Gastroesophageal sphincter (tissue), 4 donors: ENCODE measurements at regions not wholly inside any gene's neighbourhood (a gene's known extent, or its start where the extent isn't known, plus 50 kb on each side); places are given as distances from the start of the nearest gene placed in this dataset.

ENCODE experiments used
- ATAC-seq: fragments of 150-250 bp; one replicate; pipeline ENCODE4 v1.9.1; 2016; ENCODE audit warnings: mild to moderate bottlenecking, moderate library complexity
- H3K27ac ChIP-seq, 4 donors: fragments of 200-600 bp; sonication (generic) in 3 of 4; 1 replicate in 3 of 4; 2 replicates in 1 of 4; pipeline ENCODE4 v1.5.1; 2016 to 2019
- H3K27me3 ChIP-seq: fragments of 200-600 bp; sonication (generic); one replicate; pipeline ENCODE4 v1.5.1; 2019
- H3K36me3 ChIP-seq, 2 donors: fragments of 200-600 bp; sonication (generic); one replicate each; pipeline ENCODE4 v1.5.1; 2019; ENCODE audit warnings: control low read depth in 1 of 2
- H3K4me1 ChIP-seq, 3 donors: fragments of 200-600 bp; sonication (generic); 1 replicate in 2 of 3; 2 replicates in 1 of 3; pipeline ENCODE4 v1.5.1; 2016 to 2019; ENCODE audit warnings: control low read depth in 2 of 3
- H3K4me3 ChIP-seq, 2 donors: fragments of 200-600 bp; sonication (generic); one replicate each; pipeline ENCODE4 v1.5.1; 2019; ENCODE audit warnings: mild to moderate bottlenecking in 1 of 2, moderate library complexity in 1 of 2
- H3K9me3 ChIP-seq, 3 donors: fragments of 200-600 bp; sonication (generic); one replicate each; pipeline ENCODE4 v1.5.1; 2017 to 2019; ENCODE audit warnings: control low read depth in 2 of 3
- CTCF ChIP-seq, 4 experiments: fragments of 200-600 bp in 2 of 4; fragments of 450-650 bp in 2 of 4; sonication (generic) in 1 of 4; IDR thresholded peaks; one replicate each; pipeline ENCODE4 v1.5.1; 2017 to 2019; ENCODE audit warnings: antibody characterized with exemption in 4 of 4, mild to moderate bottlenecking in 2 of 4, moderate library complexity in 2 of 4
- EP300 ChIP-seq: sonication (generic); formaldehyde crosslinking; IDR thresholded peaks from one replicate; pipeline ENCODE4 v1.6.1; 2017; ENCODE audit warnings: antibody characterized with exemption, mild to moderate bottlenecking
- POLR2A ChIP-seq, 2 donors: fragments of 450-650 bp; IDR thresholded peaks; one replicate each; pipeline ENCODE4 v1.6.1; 2017; ENCODE audit warnings: antibody characterized with exemption in 2 of 2, mild to moderate bottlenecking in 2 of 2, moderate library complexity in 1 of 2
- POLR2AphosphoS5 ChIP-seq: sonication (generic); formaldehyde crosslinking; IDR thresholded peaks from one replicate; pipeline ENCODE4 v1.6.1; 2017; ENCODE audit warnings: antibody characterized with exemption
- WGBS, 2 donors: methylation state at CpG; one replicate each; pipeline ENCODE4 v1.1.5; 2018; ENCODE audit warnings: low coverage in 1 of 2; 5-methylcytosine and 5-hydroxymethylcytosine counted together

GRCh38 chr12:118694128-118694775 lies 287.1 kb upstream of the SRRM4 start:
- Histone ChIP-seq H3K4me3 (no peak overlapping the region), H3K27ac (no peak overlapping the region), H3K36me3 (no peaks in the 10 kb centered on the region), H3K9me3 (no peaks in the 10 kb centered on the region), H3K4me1 (no peaks in the 10 kb centered on the region), H3K27me3 (no peaks in the 10 kb centered on the region)
- no peak for TF ChIP-seq EP300
- no peak for TF ChIP-seq POLR2A (IDR thresholded peaks at IDR 0.05)
- no peak for TF ChIP-seq CTCF (IDR thresholded peaks at IDR 0.05)
- no peak for TF ChIP-seq POLR2AphosphoS5
- 54 to 69% methylated on average over 7 to 8 of the region's 11 CpGs for WGBS, 2 donors
- ATAC-seq = no peak

DNA sequence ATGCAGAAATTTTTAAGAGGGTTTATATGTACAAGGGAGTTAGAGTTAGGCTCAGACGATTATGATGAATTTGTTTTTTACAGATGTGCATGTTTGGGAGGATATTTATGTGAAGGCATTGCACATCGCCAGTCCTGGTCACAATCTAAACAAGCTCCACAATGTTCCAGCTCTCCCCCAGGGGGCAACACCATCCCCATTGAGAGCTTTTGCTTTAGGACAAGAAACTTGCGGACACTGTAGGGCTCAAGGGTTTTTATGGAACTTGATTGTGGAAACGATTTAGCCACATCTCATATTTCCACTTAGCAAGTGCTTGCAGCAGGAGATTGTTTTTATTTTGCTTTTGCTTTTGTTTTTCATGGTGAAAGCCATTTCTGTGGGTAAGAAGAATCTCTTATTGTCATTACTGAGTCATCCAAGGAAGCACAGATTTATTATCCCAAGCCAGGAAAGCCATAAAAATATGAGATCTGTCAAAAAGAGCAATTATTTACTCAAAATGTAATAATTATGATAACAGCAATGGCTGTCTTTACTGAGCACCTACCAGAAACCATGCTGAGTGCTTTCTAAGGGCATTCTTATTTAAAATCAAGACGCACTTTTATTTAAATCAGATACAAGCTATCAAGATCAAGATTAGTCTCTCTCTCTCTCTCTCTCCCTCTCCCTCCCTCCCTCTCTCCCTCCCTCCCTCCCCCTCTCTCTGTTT lies 276.7 kb upstream of the SRRM4 start:
- H3K4me3 ChIP-seq = no peak overlapping the region
- H3K4me1 ChIP-seq = no peaks in the 10 kb centered on the region
- H3K27ac ChIP-seq = no peak overlapping the region
- no peak for TF ChIP-seq CTCF (IDR thresholded peaks at IDR 0.05)
- TF ChIP-seq EP300 = no peak
- TF ChIP-seq POLR2AphosphoS5 = no peak
- TF ChIP-seq POLR2A (IDR thresholded peaks at IDR 0.05) = no peak
- 52 to 53% methylated on average over 5 of the region's 5 CpGs for WGBS, 2 donors
- H3K27me3 ChIP-seq = no peaks in the 10 kb centered on the region
- no peaks in the 10 kb centered on the region for H3K36me3 ChIP-seq
- H3K9me3 ChIP-seq = peaks cover 0 to 12% (median 0%) of the 10 kb centered on the region in 3 donors
- no peak for ATAC-seq

DNA sequence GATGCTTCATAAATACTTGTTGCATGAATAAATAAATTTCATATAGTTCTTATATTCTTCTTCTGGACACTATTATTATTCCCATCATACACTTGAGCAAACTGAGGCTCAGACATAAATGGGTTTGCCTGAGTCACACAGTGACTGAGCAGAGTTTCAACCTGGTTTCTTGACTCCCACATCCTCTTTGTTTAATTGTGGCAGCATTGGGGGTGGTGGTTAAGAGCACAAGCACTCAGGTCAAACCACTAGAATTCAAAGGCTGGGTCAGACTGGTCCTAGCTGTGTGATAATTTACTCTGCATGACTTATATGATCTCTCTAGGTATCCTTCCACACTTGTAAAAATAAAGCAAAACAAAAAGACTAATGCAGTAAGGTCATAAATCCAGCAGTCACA lies 274.9 kb upstream of the SRRM4 start:
- TF ChIP-seq POLR2A (IDR thresholded peaks at IDR 0.05) (no peak), CTCF (IDR thresholded peaks at IDR 0.05) (no peak), POLR2AphosphoS5 (no peak), EP300 (no peak)
- Histone ChIP-seq H3K9me3 (peaks cover 0 to 4% (median 0%) of the 10 kb centered on the region in 3 donors), H3K4me3 (no peak overlapping the region), H3K27ac (no peak overlapping the region), H3K36me3 (no peaks in the 10 kb centered on the region), H3K4me1 (no peaks in the 10 kb centered on the region), H3K27me3 (no peaks in the 10 kb centered on the region)
- ATAC-seq = no peak

GRCh38 chr12:118709946-118710345 lies 271.4 kb upstream of the SRRM4 start:
- Histone ChIP-seq H3K4me1 (no peaks in the 10 kb centered on the region), H3K27me3 (no peaks in the 10 kb centered on the region), H3K27ac (no peak overlapping the region), H3K4me3 (no peak overlapping the region), H3K9me3 (no peaks in the 10 kb centered on the region), H3K36me3 (no peaks in the 10 kb centered on the region)
- ATAC-seq = no peak
- TF ChIP-seq CTCF (IDR thresholded peaks at IDR 0.05) (no peak), EP300 (no peak), POLR2AphosphoS5 (no peak), POLR2A (IDR thresholded peaks at IDR 0.05) (no peak)
- WGBS, 2 donors = 73 to 82% methylated on average over 2 of the region's 2 CpGs

GRCh38 chr12:118711185-118711584 lies 270.2 kb upstream of the SRRM4 start:
- no peaks in the 10 kb centered on the region for H3K9me3 ChIP-seq
- no peaks in the 10 kb centered on the region for H3K27me3 ChIP-seq
- H3K4me1 ChIP-seq = no peaks in the 10 kb centered on the region
- H3K27ac ChIP-seq = no peak overlapping the region
- no peaks in the 10 kb centered on the region for H3K36me3 ChIP-seq
- ATAC-seq = no peak
- WGBS, 2 donors = 43 to 56% methylated on average over 1 of the region's 1 CpG
- TF ChIP-seq CTCF (IDR thresholded peaks at IDR 0.05) = no peak
- TF ChIP-seq POLR2AphosphoS5 = no peak
- no peak for TF ChIP-seq POLR2A (IDR thresholded peaks at IDR 0.05)
- no peak overlapping the region for H3K4me3 ChIP-seq
